Endothelial cell of umbilical vein (primary cell): ENCODE measurements at regions not wholly inside any gene's neighbourhood (a gene's known extent, or its start where the extent isn't known, plus 50 kb on each side); places are given as distances from the start of the nearest gene placed in this dataset.

ENCODE experiments used
- BruUV-seq: library from RNA; stranded (reverse); fragments of 400-500 nt; replicated peaks from 2 replicates; lab custom pipeline; 2021; lab: Mats Ljungman, UMichigan
- CTCF ChIA-PET: fragments of 300-600, 350-600 bp; sonication (Branson Sonifier 250); formaldehyde crosslinking; loops from one replicate; lab custom pipeline; 2021; ENCODE audit warnings: antibody characterized with exemption, inconsistent platforms; lab: Charles Lee
- POLR2A ChIA-PET: fragments of 300-600, 350-600 bp; sonication (Branson Sonifier 250); formaldehyde crosslinking; loops from one replicate; lab custom pipeline; 2021; ENCODE audit warnings: antibody characterized with exemption, inconsistent platforms; lab: Charles Lee
- DNase-seq: peaks from one replicate; pipeline ENCODE4 v3.0.0-alpha.2; 2011; ENCODE audit warnings: low read depth, low spot score
- FAIRE-seq: peaks from 2 replicates; lab custom pipeline; 2011; peaks lifted over from hg19 to GRCh38; lab: Jason Lieb, UNC
- H2AFZ ChIP-seq: 2 replicates; pipeline ENCODE4 v1.6.0; 2012; ENCODE audit warnings: low read depth, low read length, control low read depth, inconsistent platforms
- H3K27ac ChIP-seq: 2 replicates; pipeline ENCODE4 v1.5.1; 2011; ENCODE audit warnings: low read depth, mild to moderate bottlenecking, control low read depth, low read length, moderate library complexity; ENCODE audit not compliant: insufficient read depth
- H3K27me3 ChIP-seq, 2 experiments: 2 replicates each; pipeline versions ENCODE4 v1.6.0 to v1.6.1; 2011; ENCODE audit warnings: low read length in 2 of 2, mixed read lengths in 1 of 2; ENCODE audit not compliant: control insufficient read depth in 2 of 2, insufficient read depth in 2 of 2
- H3K36me3 ChIP-seq, 2 experiments: 2 replicates in 1 of 2; 3 replicates in 1 of 2; pipeline ENCODE4 v1.5.1; 2011; ENCODE audit warnings: low read length in 2 of 2, mild to moderate bottlenecking in 1 of 2, moderate library complexity in 1 of 2; ENCODE audit not compliant: control insufficient read depth in 2 of 2, insufficient read depth in 2 of 2; ENCODE audit errors: extremely low read depth in 1 of 2
- H3K4me1 ChIP-seq: 3 replicates; pipeline ENCODE4 v1.5.1; 2011; ENCODE audit warnings: mild to moderate bottlenecking, low read length; ENCODE audit not compliant: control insufficient read depth, insufficient read depth; ENCODE audit errors: extremely low read depth
- H3K4me2 ChIP-seq: 2 replicates; pipeline ENCODE4 v1.6.1; 2011; ENCODE audit warnings: low read length, control low read depth, mixed read lengths; ENCODE audit not compliant: insufficient read depth
- H3K4me3 ChIP-seq, 3 experiments: fragments of 200-600 bp in 1 of 3; sonication (generic), shearing (Covaris generic) in 1 of 3; replicated peaks in 1 of 3; 2 replicates each; pipeline ENCODE4 v1.5.1; 2011 to 2016; ENCODE audit warnings: control low read depth in 3 of 3, low read length in 3 of 3, mild to moderate bottlenecking in 2 of 3, inconsistent platforms in 1 of 3, low read depth in 1 of 3, moderate library complexity in 1 of 3; ENCODE audit not compliant: insufficient read depth in 1 of 3
- H3K79me2 ChIP-seq: 2 replicates; pipeline ENCODE4 v1.6.0; 2012; ENCODE audit warnings: low read length, inconsistent platforms; ENCODE audit not compliant: control insufficient read depth, insufficient read depth
- H3K9ac ChIP-seq: replicated peaks from 2 replicates; pipeline ENCODE3; 2011; ENCODE audit warnings: low read length, control low read depth; ENCODE audit not compliant: insufficient read depth; ENCODE audit errors: extremely low read depth
- H3K9me1 ChIP-seq: replicated peaks from 3 replicates; pipeline ENCODE4 v1.6.0; 2011; ENCODE audit warnings: mild to moderate bottlenecking, low read length; ENCODE audit not compliant: control insufficient read depth, insufficient read depth; ENCODE audit errors: extremely low read depth
- H3K9me3 ChIP-seq: replicated peaks from 2 replicates; pipeline ENCODE4 v1.5.1; 2012; ENCODE audit warnings: low read length, inconsistent platforms; ENCODE audit not compliant: control insufficient read depth, insufficient read depth
- H4K20me1 ChIP-seq: replicated peaks from 2 replicates; pipeline ENCODE3; 2011; ENCODE audit warnings: mild to moderate bottlenecking, low read length; ENCODE audit not compliant: control insufficient read depth, insufficient read depth; ENCODE audit errors: extremely low read depth
- CTCF ChIP-seq, 2 donors: IDR thresholded peaks; 1 replicate in 1 of 2; 2 replicates in 1 of 2; pipeline ENCODE4 v1.5.1; 2011; ENCODE audit warnings: low read length in 2 of 2, mild to moderate bottlenecking in 2 of 2, moderate library complexity in 2 of 2, control low read depth in 1 of 2, inconsistent platforms in 1 of 2, low read depth in 1 of 2; ENCODE audit not compliant: insufficient read depth in 1 of 2; ENCODE audit errors: extremely low read depth in 1 of 2
- EZH2 ChIP-seq: IDR thresholded peaks from 2 replicates; pipeline ENCODE4 v1.6.1; 2012; ENCODE audit warnings: borderline replicate concordance, low read depth, mild to moderate bottlenecking, moderate library complexity, low read length, inconsistent platforms; ENCODE audit not compliant: severe bottlenecking
- FOS ChIP-seq: IDR thresholded peaks from 2 replicates; pipeline ENCODE4 v1.6.1; 2011; ENCODE audit warnings: mild to moderate bottlenecking, low read length, moderate library complexity, borderline replicate concordance; ENCODE audit not compliant: insufficient read depth
- GATA2 ChIP-seq: IDR thresholded peaks from 2 replicates; pipeline ENCODE4 v1.7.0; 2011; ENCODE audit warnings: low read depth, mild to moderate bottlenecking, moderate library complexity, mixed read lengths, low read length; ENCODE audit not compliant: insufficient read length, insufficient read depth
- JUN ChIP-seq: IDR thresholded peaks from 2 replicates; pipeline ENCODE4 v1.6.1; 2011; ENCODE audit warnings: borderline replicate concordance, low read depth; ENCODE audit not compliant: insufficient read length, insufficient read depth
- MYC ChIP-seq: IDR thresholded peaks from one replicate; pipeline ENCODE4 v1.6.1; 2011; ENCODE audit warnings: mild to moderate bottlenecking, low read depth, low read length
- POLR2A ChIP-seq: IDR thresholded peaks from 2 replicates; pipeline ENCODE4 v1.6.1; 2012; ENCODE audit warnings: low read depth, mild to moderate bottlenecking, control low read depth, low read length
- POLR2AphosphoS5 ChIP-seq: IDR thresholded peaks from 2 replicates; pipeline ENCODE4 v1.6.1; 2012; ENCODE audit warnings: low read depth, mild to moderate bottlenecking, control low read depth, low read length, moderate library complexity; ENCODE audit not compliant: insufficient read depth
- dilution Hi-C: fragments of 300-500 bp; cut with MboI; formaldehyde crosslinking; loops from one replicate; pipeline ENCODE4 v1.15.0; 2019; ENCODE audit warnings: low sequenced_read_pairs; ENCODE audit not compliant: extremely low pct_ligation_motif_present
- intact Hi-C: fragments of 100-400 bp; cut with micrococcal nuclease; formaldehyde crosslinking; loops from one replicate; pipeline ENCODE4 v1.10.0; 2022
- TF ChIP-seq, protein P1 (sequence below): IDR thresholded peaks from 2 replicates; pipeline ENCODE4 v1.6.1; 2011; ENCODE audit not compliant: insufficient read depth, insufficient read length

- Histone ChIP-seq H2AFZ (no peak overlapping the region), H3K79me2 (no peaks in the 10 kb centered on the region), H3K36me3 (no peaks in the 10 kb centered on the region), H3K27me3 (no peaks in the 10 kb centered on the region), H3K9me1 (no peaks in the 10 kb centered on the region), H4K20me1 (no peaks in the 10 kb centered on the region), H3K9ac (no peak overlapping the region), H3K4me2 (no peak overlapping the region), H3K4me3 (no peak overlapping the region), H3K27ac (no peak overlapping the region), H3K9me3 (no peaks in the 10 kb centered on the region), H3K4me1 (no peaks in the 10 kb centered on the region)
- dilution Hi-C loops = no loop called here
- TF ChIP-seq CTCF (IDR thresholded peaks at IDR 0.05; ENCODE audit: extremely low read depth in 1 of 2, insufficient read depth in 1 of 2, low read depth in 1 of 2, low read length in 2 of 2) (no peak), JUN (no peak), MYC (no peak)
- intact Hi-C loops = no loop called here
- POLR2A ChIA-PET = no interaction called here
- FAIRE-seq = no peak
- DNase-seq = no peak
- CTCF ChIA-PET = no interaction called here
- no TSS peak for BruUV-seq
These were observed 465.2 kb upstream of the NR2F2 start for GRCh38 chr15:95865330-95865739.

DNA sequence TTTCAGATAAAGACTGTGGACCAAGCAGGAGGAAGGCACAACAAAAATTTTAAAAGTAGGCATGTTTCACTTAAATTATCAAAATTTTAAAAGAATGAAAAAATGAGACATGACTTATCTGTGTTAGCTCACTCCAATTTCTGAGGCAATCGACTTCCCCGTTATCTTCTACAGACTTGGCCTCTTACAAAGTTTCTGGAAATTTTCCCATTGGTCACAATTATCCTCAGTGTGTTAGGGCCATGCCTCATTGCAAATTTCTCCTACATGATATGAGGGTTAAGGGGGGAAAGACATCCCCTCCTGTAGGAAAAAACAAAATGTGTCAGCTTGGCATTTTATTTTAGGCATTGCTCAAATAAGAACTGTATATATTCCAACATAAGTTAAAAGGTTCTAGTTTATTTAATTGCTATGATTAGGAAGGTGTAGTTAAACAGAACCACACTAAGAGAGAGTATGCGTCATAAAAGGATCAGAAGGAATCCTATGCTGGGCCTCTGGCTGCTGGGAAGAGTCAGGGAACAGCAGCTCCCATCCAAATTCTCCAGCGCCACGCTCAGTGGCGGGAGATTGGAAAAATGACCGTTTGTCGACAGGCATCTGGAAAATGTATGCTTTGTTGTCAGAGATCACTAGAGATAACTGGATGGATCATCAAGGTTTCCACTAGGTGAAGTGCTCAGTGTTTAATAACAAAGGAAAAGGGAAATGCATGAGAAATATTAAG is 463.6 kb upstream of the NR2F2 start:
- Histone ChIP-seq H3K9me3 (no peaks in the 10 kb centered on the region), H3K4me3 (no peak overlapping the region), H3K9me1 (no peaks in the 10 kb centered on the region), H3K4me2 (no peak overlapping the region), H3K79me2 (no peaks in the 10 kb centered on the region), H3K27me3 (no peaks in the 10 kb centered on the region), H3K4me1 (no peaks in the 10 kb centered on the region), H3K9ac (no peak overlapping the region), H3K27ac (no peak overlapping the region), H4K20me1 (no peaks in the 10 kb centered on the region), H3K36me3 (no peaks in the 10 kb centered on the region), H2AFZ (no peak overlapping the region)
- FAIRE-seq (no peak), DNase-seq (no peak)
- TF ChIP-seq MYC (no peak), EZH2 (no peak), CTCF (IDR thresholded peaks at IDR 0.05; ENCODE audit: extremely low read depth in 1 of 2, insufficient read depth in 1 of 2, low read depth in 1 of 2, low read length in 2 of 2) (no peak), FOS (no peak), POLR2AphosphoS5 (no peak), POLR2A (no peak), GATA2 (no peak), JUN (no peak)
- TF ChIP-seq, protein P1, sequence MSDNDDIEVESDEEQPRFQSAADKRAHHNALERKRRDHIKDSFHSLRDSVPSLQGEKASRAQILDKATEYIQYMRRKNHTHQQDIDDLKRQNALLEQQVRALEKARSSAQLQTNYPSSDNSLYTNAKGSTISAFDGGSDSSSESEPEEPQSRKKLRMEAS = no peak
- intact Hi-C loops (no loop called here), dilution Hi-C loops (no loop called here)
- CTCF ChIA-PET = interaction anchor here (0.9 kb wide), 1 partner anchor 63 kb away, joined by 3 read pairs; no protein-coding TSS in a partner anchor
- BruUV-seq = no TSS peak
- POLR2A ChIA-PET = no interaction called here
